ENCODE measurements at regions not wholly inside any gene's neighbourhood (a gene's known extent, or its start where the extent isn't known, plus 50 kb on each side); places are given as distances from the start of the nearest gene placed in this dataset.

GRCh38 chr3:16102905-16103364 lies 71.5 kb upstream of the GALNT15 start:
- POLR2A ChIA-PET: no interaction called here
- no peak for DNase-seq (ENCODE audit: low read depth, low spot score)
- H3K27me3 ChIP-seq (replicated peaks in 1 of 2; ENCODE audit: control insufficient read depth in 2 of 2, insufficient read depth in 2 of 2, low read length in 1 of 2): peaks cover 0 to 2% of the 10 kb centered on the region in 2 experiments; a peak in 1 of 4 replicates
- H3K4me3 ChIP-seq: no peak overlapping the region
- no peak overlapping the region for H3K9ac ChIP-seq (ENCODE audit: control insufficient read depth, insufficient read depth, low read length)
- H3K36me3 ChIP-seq (ENCODE audit: control insufficient read depth in 2 of 2, insufficient read depth in 2 of 2, low read length in 1 of 2): no peaks in the 10 kb centered on the region
- in situ Hi-C loops (cut with MboI): no loop called here
- no peak for FAIRE-seq
- no peaks in the 10 kb centered on the region for H4K20me1 ChIP-seq (ENCODE audit: control insufficient read depth, insufficient read depth)
- RAD21 ChIA-PET (ENCODE audit: unreplicated experiment): no interaction called here
- H3K9me3 ChIP-seq (replicated peaks; ENCODE audit: control insufficient read depth, insufficient read depth, low read length): no peaks in the 10 kb centered on the region
- CTCF ChIA-PET: interaction anchor here (0.7 kb wide), 1 partner anchor 11 kb away, joined by 3 read pairs; no protein-coding TSS in a partner anchor
- no peaks in the 10 kb centered on the region for H3K4me1 ChIP-seq (ENCODE audit: control insufficient read depth, insufficient read depth, low read length)
- ATAC-seq: no peak
- no peak overlapping the region for H3K27ac ChIP-seq (ENCODE audit: control insufficient read depth, insufficient read depth)
- BruUV-seq (replicated peaks): no TSS peak
- no peak overlapping the region for H3K4me2 ChIP-seq (ENCODE audit: control insufficient read depth, insufficient read depth)
- intact Hi-C loops (cut with micrococcal nuclease; ENCODE audit: unreplicated experiment): no loop called here
- H2AFZ ChIP-seq (ENCODE audit: control insufficient read depth, low read depth, low read length): no peak overlapping the region
- TF ChIP-seq BACH1 (IDR thresholded peaks at IDR 0.05; ENCODE audit: borderline replicate concordance) (no peak), ZBTB11 (CRISPR knock-in tag; IDR thresholded peaks at IDR 0.05) (no peak)
- SMC1A ChIA-PET (ENCODE audit: uncharacterized antibody, unreplicated experiment): interaction anchor here (0.7 kb wide), 1 partner anchor 26 kb away, joined by 3 read pairs; no protein-coding TSS in a partner anchor
- no peaks in the 10 kb centered on the region for H3K79me2 ChIP-seq (ENCODE audit: control insufficient read depth, insufficient read depth, low read length)

GRCh38 chr3:16103472-16103871 lies 71.0 kb upstream of the GALNT15 start:
- POLR2A ChIA-PET: no interaction called here
- Histone ChIP-seq H3K79me2 (ENCODE audit: control insufficient read depth, insufficient read depth, low read length) (no peaks in the 10 kb centered on the region), H3K4me3 (no peak overlapping the region), H3K4me1 (ENCODE audit: control insufficient read depth, insufficient read depth, low read length) (no peaks in the 10 kb centered on the region), H3K9me3 (replicated peaks; ENCODE audit: control insufficient read depth, insufficient read depth, low read length) (no peaks in the 10 kb centered on the region), H3K9ac (ENCODE audit: control insufficient read depth, insufficient read depth, low read length) (no peak overlapping the region), H3K27me3 (replicated peaks in 1 of 2; ENCODE audit: control insufficient read depth in 2 of 2, insufficient read depth in 2 of 2, low read length in 1 of 2) (peaks cover 0 to 2% of the 10 kb centered on the region in 2 experiments; a peak in 1 of 4 replicates), H3K36me3 (ENCODE audit: control insufficient read depth in 2 of 2, insufficient read depth in 2 of 2, low read length in 1 of 2) (no peaks in the 10 kb centered on the region), H3K4me2 (ENCODE audit: control insufficient read depth, insufficient read depth) (no peak overlapping the region), H3K27ac (ENCODE audit: control insufficient read depth, insufficient read depth) (no peak overlapping the region), H2AFZ (ENCODE audit: control insufficient read depth, low read depth, low read length) (no peak overlapping the region), H4K20me1 (ENCODE audit: control insufficient read depth, insufficient read depth) (no peaks in the 10 kb centered on the region)
- CTCF ChIA-PET: interaction anchor here (0.7 kb wide), 1 partner anchor 11 kb away, joined by 3 read pairs; no protein-coding TSS in a partner anchor
- BruUV-seq (replicated peaks): no TSS peak
- RAD21 ChIA-PET (ENCODE audit: unreplicated experiment): no interaction called here
- intact Hi-C loops (cut with micrococcal nuclease; ENCODE audit: unreplicated experiment) (no loop called here), in situ Hi-C loops (cut with MboI) (no loop called here)
- 0% methylated on average over 3 of the region's 3 CpGs for WGBS (ENCODE audit: insufficient coverage, insufficient replicate concordance, low lambda C conversion rate, missing lambda C conversion rate)
- FAIRE-seq (no peak), ATAC-seq (no peak), DNase-seq (ENCODE audit: low read depth, low spot score) (no peak)
- TF ChIP-seq NFIC (IDR thresholded peaks at IDR 0.05; ENCODE audit: low read depth, low read length) (no peak), YY1 (IDR thresholded peaks at IDR 0.05; ENCODE audit: low read depth, low read length) (no peak), RAD51 (IDR thresholded peaks at IDR 0.05) (no peak), ETV6 (conservative IDR thresholded peaks at IDR 0.05 in 1 of 2, IDR thresholded peaks at IDR 0.05 in 1 of 2; ENCODE audit: borderline replicate concordance in 1 of 2, low read depth in 1 of 2) (no peak), ZBTB11 (CRISPR knock-in tag; IDR thresholded peaks at IDR 0.05) (no peak), ZNF274 (IDR thresholded peaks at IDR 0.05; ENCODE audit: insufficient read depth, insufficient read length) (no peak)
- SMC1A ChIA-PET (ENCODE audit: uncharacterized antibody, unreplicated experiment): no interaction called here

All from GM12878 (cell line).